Right lung (tissue), 2 donors: ENCODE measurements at regions not wholly inside any gene's neighbourhood (a gene's known extent, or its start where the extent isn't known, plus 50 kb on each side); places are given as distances from the start of the nearest gene placed in this dataset.

Experiments
- DNase-seq, 2 donors: peaks; one replicate each; pipeline ENCODE4 v3.0.0-alpha.2; 2013

DNA sequence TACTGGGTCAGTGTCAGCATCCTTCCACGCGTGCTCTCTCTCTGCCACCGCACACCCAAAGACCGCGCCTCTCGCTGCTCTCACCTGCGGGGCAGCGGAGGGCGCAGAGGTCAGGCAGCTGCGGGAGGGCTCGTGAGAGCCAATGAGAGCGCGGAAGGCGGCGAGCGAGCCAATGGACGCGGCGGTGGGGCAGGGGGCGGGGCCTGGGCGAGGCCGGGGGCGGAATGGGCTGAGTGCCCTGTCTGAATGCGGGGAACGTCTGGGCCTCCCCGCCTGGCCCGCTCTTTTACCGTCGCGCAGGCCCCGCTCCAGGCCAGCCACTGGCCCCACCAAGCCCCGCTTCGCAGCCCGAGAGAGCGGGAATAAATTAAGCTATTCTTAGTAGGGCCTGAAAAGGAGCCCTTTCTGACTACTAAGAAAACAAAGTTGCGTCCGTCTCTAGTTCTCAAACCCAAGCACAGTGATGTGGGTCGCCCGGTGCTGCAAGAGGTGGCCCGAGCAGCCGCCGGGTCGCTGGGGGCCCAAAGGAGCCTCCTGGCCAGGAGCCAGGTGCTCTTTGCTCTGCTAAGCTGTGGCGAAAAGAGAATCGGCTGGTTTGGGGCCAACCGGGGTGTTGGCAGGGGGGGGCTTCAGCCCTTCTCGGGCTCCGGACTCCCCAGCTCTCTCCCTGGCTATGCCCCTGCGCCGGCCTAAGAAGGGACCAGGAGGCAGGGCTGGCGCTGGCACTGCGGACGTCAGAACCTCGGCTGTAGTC lies 81.1 kb upstream of the GLI2 start:
- no peak for DNase-seq

- no peak for DNase-seq
Observed at GRCh38 chr2:120656273-120656950, 79.3 kb upstream of the GLI2 start.

DNA sequence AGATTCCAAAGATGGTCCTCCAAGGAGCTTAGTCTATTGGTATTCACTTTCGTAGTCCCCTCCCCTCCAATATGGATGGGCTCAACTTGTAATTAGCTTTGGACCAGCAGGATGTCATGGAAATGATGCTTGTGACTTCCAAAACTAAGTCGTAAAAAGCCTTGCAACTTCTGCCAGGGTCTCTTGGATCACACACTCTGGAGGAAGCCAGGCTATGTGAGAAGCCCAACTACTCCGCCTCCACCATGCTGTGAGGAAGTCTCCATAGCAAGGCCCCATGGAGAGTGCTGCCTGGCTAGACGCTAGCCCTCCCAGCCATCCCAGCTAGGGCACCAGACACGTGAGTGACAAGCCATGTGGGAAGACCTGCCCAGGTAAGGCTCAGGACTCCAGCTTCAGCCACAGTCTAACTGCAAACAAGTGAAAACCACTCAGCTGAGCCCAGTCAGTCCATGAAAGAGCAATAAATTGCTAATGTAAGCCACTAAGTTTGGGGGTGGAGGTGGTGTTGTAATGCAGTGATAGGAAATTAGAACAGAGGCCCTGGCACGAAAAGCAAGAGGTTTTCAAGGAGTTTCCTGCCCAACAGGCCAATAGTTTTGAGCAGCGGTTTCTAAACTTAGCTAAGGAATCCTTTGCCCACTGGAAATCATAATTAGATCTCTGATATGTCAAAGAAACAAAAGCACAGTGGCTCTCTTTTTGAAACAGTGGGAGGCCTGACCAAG lies 77.5 kb upstream of the GLI2 start:
- DNase-seq: no peak

DNA sequence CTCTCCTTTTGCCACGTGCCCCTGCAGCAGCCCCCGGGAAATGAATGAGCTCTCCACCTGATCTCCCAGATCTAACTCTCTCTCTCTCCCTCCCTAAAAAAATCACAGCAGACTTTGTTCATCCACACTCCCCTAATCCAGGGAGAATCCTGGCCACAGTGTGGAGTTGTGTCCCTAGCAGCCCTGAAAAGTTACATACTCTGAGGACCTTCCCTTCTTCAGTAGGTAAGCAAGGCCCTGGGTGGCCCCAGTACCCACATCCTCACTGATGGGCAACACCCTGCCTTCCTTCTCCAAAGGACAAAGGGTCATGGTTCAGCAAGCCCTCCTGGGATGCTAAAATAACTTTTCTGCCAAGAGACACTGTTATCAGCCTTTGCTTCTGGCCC lies 76.9 kb upstream of the GLI2 start:
- no peak for DNase-seq

GRCh38 chr2:120659275-120659977 lies 76.2 kb upstream of the GLI2 start:
- DNase-seq: no peak

- no peak for DNase-seq
Observed at GRCh38 chr2:120660056-120660694, 75.5 kb upstream of the GLI2 start.

- no peak for DNase-seq
Observed at GRCh38 chr2:120660771-120661459, 74.8 kb upstream of the GLI2 start.

DNA sequence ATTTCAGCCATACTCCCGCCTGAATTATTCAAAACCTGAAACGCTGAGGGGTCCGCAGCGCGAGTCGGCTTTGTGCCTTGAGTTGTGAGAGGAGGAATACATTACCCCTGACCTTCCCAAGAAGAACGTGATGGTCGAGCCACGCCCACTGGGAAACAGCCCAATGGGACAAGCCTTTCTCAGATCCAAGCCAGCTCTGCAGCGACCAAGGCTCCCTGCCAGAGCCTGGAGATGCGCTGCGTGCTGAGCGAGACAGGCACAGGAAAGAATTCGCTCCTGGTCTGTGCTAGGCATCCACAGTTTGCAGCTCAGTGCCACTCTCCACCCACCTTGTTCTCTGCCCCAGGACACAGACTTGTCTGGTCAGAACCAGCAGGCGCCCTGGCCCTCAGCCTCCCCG lies 74.1 kb upstream of the GLI2 start:
- DNase-seq: peak; percentile 73 to 81

DNA sequence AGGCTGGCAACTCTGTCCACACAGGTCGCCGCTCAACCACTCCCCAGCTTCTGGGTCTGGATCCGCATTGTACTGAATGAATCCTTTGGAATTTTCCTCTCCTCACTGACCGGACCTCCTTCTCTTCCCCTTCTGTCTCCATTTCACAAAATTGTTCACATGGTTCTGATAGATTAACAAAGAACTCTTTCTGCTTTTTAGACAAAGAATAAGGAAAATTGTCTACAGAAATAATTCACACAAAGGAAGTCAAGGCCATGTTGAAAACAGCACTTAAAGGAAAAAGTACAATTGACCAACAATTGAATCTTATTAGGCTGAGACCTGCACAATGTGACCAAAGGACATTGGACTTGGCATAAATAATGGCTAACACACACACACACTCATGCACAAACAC lies 73.6 kb upstream of the GLI2 start:
- no peak for DNase-seq

- no peak for DNase-seq
Observed at GRCh38 chr2:120662746-120663145, 72.9 kb upstream of the GLI2 start.

DNA sequence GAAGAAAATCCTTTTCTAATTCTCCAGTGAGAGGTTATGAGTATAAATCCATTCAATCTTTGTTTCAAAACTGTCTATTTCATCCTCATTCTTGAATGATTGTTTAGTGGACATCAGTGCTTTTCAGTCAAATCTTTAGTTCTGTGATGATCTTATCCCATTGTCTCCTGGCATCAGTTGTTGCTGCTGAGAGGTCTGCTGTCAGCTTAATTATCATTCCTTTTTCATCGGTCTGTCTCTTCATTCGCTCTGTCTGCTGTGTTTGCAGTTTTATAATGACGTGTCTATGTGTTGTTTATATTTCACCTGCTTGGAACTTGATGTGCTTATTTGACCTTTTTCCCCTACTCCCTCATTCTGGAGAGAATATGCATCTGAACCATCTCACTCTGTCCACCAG lies 69.2 kb upstream of the GLI2 start:
- no peak for DNase-seq

DNA sequence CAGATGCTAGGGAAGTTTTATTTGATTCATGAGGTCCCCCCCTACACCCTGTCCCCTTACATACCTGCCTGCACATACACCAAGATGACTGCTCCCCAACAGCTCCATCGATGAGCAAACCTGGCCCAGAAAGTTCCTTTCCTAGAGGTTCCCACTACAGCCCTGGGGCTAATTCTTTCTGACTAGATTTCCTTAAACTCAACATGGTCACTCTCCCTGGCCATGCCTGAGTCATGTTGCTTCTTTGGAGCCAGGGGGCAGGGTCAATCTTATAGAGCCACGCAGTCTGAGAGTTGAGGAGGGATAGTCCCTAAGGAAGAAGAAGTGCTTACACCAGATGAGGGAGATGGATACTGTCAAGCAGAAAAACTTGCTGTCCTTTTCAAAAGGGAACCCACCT lies 67.7 kb upstream of the GLI2 start:
- DNase-seq: no peak

GRCh38 chr2:120669121-120669952 lies 66.3 kb upstream of the GLI2 start:
- no peak for DNase-seq

DNA sequence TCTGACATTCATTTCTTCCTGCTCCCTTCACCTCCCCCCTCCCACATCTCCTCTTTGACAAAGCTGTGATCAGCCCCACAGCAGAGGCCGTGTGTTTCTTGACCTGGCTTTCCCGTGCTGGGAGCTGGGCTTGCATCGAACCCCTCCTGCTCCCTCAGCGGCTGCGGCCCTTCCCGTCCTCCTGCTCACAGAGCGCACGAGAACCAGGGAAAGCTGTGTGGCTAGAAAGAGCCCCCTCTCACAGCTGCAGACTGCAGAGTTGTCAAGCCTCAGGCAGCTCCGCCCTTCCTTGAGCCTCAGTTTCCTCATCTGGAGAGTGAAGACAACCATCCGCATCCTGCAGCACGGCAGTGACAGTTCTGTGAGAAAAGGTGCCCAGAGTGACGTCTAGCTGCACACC lies 65.7 kb upstream of the GLI2 start:
- no peak for DNase-seq

DNA sequence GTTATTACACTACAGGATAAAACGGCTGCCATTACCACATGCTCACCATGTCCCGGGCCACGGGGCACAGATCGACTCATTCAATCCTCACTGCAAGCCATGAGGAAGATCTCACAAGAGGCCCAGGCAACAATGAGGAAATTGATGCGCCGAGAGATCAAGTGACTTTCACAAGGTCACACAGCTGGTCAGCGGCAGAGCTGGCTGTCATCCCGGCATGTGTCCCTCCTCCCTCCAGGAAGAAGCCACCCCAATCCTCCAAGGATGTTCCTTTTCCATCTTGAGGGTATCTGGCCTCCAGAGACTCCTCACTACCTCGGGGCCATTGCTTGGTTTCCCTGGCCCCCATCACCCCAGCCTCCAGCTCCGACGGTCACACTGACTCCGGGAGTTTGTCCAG lies 65.3 kb upstream of the GLI2 start:
- no peak for DNase-seq

DNA sequence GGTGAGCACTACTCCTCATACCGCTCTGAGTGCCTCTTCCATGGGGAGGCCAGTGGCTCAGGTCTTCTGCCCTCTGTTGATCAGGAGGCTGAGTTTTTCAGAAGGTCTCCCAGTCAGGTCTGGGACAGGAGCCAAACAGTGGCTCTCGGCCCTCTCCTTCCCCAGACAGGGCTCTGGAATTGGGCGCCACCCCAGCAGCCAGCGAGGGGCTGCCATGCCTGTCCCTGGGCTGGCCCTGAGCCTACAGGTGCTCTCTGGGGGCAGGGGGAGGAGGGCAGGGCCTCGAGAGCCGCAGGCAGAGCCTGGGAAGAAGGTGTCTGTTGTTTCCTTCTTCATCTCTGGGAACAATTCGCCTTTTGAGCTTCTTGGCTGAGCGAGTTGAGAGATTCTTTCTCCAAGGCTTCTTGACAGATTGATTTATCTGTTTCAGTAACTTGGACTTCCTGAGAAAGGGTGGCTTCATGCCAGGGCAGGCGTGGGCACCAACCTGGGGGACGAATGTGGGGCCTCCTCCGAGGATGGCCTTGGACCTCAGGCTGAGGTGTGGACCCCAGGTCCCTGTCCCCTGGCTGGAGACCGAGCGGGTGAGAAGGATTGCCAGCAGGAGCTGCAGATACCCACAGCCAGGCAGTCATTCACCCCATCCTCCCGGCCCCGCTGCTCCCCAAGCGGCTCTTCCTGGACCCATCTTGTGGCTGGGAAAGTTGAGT lies 64.7 kb upstream of the GLI2 start:
- no peak for DNase-seq

DNA sequence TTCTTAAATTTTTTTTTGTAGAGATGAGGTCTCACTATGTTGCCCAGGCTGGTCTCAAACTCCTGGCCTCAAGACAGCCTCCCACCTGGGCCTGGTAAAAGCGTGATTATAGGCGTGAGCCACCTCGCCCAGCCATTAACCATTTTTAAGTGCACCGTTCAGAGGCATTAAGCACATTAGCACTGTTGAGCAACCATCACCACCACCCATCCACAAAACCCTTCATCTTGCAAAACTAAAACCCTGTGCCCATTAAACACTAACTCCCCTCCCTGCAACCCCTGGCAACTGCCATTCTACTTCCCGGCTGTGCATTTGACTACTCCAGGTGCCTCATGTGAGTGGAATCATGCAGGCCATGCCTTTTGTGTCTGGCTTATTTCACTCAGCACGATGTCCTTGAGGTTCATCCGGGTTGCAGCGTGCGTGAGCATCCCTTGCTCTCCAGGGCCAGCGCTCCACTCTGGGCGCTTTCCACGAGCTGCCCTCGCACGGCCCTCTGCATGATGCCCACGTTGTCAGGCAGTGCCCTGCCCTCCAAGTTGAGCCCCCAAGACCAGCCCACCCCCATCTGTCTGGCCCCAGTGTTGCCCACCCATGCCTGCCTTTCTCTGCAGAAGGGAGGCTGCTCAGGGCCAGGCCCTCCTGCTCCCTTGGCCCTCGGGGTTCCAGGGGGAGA lies 63.0 kb upstream of the GLI2 start:
- no peak for DNase-seq

DNA sequence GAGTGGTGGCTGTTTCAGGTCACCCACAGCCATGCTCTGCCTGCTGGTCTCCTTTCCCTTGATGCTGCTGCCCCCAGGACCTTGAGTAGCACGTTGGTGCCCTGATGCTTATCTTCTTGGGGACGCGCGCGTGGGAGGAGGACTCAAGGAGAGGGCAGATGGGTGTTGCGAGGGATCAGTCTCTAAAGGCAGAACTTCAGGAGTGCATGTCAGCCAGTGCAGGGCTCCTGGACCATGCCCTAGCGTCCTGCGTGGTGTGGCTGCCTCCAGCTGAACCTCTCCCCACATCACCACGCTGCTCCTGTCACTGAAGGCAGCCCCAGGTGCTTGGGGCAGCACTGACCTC lies 62.5 kb upstream of the GLI2 start:
- DNase-seq: no peak

- DNase-seq: no peak
Observed at GRCh38 chr2:120673571-120674061, 62.1 kb upstream of the GLI2 start.
